GM21367 (cell line): ENCODE measurements at regions not wholly inside any gene's neighbourhood (a gene's known extent, or its start where the extent isn't known, plus 50 kb on each side); places are given as distances from the start of the nearest gene placed in this dataset.

Experiments used
- ATAC-seq: cut with Tn5 transposase; IDR thresholded peaks from one replicate; pipeline ENCODE4 v1.9.1; 2021; ENCODE audit not compliant: unreplicated experiment

DNA sequence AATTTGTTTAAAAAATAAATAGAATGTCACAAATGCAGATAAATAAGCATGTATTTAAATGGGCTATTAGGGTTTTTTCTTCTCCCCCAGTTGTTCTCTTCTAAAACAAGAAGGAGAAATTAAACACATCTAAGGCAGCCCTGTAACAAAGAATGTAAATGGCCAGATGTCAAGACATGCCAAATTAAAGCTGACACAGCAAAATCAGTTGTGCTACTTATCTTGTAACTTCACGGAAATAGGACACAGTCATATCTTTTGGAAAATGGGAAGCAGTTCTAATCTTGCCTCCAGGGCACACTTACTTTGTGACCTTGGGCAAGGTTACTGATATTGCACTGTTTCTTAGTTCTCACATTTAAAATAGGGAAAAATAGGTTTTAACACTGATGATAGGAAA, 200.1 kb upstream of the NRXN1 start:
- ATAC-seq, result no peak

DNA sequence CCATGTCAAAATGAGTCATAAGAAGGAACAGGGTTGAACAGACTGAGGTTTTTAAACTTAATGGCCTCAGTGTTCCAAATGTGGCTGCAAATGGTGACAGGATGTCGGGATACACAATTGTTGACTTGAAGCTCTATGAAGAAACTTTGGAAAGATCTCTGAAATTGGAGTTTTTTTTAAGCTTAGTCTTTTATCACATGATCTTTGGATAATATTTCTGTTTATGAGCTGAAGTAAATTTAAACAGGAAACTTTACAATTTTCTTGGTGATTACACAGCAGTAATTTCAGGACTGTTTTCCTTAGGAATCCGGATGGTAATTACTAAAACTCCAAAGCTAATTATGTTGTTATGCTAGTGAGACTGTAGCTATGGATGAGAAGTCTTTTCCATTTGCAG, 199.1 kb upstream of the NRXN1 start:
- ATAC-seq, result no peak

DNA sequence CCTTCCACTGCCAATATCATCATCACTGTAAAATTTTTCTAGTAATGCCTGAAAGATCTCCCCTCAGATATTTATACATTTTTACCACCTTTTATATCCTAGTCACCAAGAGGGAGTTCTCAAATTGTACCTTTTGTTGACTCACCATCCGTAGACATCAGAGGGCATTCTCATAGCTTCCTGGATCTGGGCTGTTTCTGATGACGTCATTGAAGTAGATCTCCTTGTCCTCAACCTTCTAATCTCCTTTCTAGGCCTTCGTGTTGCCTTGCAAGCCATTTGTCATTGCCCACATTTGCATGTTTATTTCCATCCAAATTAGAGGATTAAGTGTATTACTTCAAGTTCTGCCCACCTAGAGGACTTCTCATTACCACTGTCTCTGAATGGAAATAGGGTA, 193.4 kb upstream of the NRXN1 start:
- ATAC-seq, result no peak

DNA sequence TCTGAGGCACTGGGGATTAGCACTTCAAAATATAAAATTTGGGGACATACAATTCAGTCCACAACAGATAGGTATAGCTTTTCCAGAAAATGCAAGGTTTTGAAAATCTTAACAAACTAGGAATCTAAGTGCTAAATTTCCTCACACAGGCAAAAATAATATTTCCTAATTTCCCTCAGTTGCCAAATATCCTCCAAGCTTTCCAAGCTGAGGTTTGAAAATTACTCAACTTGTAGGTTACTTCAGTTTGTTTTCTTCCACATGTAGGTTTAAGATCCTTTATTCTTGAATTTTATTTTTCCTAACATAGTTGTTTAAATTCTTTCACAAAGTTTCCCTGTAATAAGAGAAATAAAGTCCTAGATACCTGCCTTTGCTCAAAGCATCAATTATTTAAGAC, 192.9 kb upstream of the NRXN1 start:
- ATAC-seq, result no peak

DNA sequence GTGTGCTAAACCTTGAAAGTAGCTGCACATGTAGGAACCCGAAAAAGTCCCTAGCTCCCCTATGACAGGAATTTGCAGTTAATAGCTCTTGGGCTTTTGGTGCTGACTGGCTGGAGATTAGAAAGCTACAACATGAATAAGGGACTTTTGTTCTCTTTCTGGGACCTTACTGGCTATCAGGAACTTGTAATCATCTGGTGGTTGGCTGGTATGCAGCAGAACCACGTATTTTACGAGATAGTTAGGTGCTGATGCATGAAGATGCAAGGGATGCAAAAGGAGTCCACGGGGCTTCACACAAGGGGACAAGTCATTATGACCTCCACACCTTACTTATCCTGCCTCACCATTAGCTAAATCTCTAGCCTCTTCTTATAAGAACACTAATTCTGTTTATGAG, 190.2 kb upstream of the NRXN1 start:
- ATAC-seq, result no peak

DNA sequence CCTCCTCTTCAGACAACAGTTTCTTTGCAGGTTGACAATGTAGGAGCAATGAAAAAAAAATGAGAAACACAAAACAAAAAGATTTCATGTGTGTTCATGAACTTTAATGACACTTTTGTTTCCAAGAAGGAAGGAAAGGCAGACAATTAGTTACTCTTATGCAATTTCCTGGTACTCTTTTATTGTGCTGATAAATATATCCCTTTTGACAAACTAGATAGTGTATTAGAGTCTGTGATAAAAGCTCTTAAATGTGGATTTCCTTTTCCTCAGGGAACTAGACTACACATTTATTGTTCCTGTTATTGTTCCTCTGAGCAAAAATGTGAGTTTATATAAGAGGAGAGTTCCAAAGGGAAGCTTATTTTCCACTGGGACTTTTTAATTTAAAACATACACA, 188.7 kb upstream of the NRXN1 start:
- no peak for ATAC-seq

DNA sequence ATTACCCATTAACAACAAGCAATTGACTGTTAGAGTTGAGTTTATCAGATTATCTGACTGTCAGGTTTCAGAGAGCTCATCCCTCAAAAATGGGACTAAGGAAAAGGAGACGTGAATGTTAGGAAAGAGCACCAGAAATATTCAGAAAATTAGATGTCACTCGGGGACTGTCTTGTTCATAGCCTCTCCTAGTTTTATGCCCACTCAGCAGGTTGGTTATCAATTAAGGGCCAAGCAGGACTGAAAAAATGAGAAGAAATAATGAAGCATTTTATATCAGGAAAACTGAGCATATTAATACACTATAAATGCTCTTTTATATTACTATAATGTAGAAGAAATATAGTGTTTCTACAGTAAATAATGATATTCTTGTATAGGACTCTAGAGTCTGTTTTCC, 188.1 kb upstream of the NRXN1 start:
- ATAC-seq, result no peak

DNA sequence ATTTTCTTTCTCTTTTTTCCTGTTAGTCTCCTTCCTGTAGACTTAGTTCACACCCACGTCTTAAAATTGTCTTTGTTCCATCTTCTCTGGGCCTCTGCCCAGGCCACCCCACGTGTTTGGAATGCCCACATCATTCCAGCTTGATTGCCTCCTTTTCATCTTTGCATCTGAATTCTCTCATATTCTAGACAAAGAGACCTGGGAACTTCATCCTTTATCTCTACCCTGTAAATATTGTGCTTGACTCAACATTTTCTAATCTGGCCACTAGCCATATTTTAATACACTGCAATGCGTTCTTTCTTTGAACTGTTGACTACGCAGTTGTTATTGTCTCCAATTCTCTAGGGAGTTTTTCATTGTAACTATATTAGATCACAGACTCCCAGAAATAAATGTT, 187.5 kb upstream of the NRXN1 start:
- no peak for ATAC-seq

DNA sequence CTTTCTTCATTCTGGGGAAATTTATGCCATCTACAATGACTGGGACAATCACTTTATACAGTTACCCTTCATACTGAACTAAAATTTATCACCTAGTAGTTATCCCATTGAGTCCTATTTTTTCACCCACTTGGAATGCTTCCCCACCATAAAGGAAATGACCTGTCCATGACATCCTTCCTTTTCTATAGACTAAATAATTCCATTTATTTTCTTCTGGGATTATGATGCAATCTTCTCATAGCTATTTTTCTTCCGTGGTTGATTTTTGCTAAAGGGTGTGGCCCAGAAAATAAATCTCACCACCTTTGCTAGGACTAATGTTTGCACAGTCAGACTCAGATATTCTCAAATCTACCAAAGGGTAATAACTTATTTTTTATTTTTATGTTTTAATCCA, 186.1 kb upstream of the NRXN1 start:
- ATAC-seq, result no peak

DNA sequence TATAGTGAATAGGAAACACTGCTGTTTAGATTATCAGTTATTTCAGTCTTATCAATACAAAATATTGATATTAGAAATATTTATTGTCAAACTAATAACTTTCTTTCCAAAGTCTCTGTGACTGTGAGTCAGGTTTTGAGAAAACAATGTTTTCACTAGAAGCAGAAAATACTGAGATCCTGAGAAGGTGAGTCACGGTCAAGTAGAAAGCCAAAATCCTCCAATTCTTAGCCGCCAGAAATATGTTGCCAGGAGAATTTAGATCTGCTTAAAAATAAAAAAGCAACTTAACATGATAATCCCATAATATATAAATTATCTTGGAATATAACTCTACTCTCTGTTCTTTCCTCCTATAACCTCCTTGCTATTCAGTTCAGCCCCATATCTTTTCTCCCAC, 181.9 kb upstream of the NRXN1 start:
- no peak for ATAC-seq

DNA sequence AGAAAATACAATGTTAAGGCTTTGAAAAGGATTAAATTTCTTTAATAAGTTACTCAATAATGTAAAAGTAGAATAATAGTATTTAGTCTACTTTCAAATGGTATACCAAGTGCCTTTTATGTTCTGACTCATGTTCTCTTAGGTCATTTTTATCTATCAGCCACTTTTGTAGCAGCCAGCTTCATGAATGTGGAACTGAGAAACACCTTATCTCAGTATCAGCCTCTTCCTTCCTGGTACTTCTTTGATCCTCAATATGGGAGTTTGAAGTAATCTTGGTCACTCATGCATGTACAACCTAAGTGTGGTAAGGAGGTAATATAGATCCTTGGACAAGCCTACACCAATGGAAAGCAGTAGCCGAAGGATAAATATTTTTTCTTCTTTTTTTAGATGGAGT, 180.4 kb upstream of the NRXN1 start:
- no peak for ATAC-seq

DNA sequence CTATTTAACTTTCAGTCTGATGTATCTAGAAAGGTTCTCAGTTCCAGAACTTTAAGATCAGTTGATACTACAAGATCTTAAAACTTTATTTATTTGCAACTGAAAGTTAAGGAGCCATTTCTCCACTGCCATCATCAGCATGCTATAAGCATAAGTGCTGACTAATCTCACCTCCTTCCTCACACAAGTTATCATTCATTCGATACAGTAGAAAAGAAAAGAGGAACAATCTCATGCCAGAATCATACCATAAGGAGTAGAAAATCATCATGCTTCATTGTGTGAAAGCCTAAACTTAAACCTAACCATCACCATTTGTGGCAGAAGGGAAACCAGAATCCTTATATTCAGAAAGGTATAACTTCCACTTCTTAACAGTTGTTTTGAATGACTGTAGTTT, 176.6 kb upstream of the NRXN1 start:
- ATAC-seq, result no peak

DNA sequence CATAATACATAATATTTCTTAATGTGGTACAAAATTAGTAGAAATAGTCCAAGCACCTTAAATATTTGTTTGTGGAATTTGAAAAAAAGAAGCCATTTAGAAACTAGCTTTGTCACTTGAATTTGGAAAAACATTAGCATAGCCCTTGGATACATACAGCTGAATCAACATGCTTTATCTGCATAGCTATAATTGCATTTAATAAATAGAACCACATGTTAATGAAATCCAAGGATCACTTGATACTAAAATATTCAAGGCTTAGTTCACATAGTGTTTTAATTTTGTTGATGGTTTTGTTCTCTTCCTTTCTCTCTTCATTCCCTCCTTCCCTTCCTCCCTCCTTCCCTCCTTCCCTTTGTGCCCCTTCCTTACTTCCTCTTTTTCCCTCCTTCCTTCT, 169.4 kb upstream of the NRXN1 start:
- ATAC-seq, result no peak

DNA sequence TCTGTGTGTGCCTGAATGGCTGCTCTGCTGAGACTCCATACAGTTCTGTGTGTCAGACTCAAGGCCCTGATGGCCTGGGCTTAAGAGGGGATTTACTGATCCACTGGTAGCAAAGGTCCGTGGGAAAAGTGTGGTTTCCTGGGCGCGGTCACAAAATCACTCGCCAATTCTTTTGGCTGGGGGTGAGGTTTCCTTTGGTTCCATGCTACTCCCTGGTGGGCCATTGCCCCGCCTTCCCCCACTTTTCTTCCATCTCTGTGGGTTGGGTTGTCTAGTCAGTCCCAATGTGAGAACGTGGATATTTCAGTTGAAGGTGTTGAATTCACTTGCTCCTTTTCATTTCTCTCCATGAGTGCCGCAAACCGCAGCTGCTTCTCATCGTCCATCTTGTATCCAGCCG, 162.7 kb upstream of the NRXN1 start:
- ATAC-seq, result no peak

DNA sequence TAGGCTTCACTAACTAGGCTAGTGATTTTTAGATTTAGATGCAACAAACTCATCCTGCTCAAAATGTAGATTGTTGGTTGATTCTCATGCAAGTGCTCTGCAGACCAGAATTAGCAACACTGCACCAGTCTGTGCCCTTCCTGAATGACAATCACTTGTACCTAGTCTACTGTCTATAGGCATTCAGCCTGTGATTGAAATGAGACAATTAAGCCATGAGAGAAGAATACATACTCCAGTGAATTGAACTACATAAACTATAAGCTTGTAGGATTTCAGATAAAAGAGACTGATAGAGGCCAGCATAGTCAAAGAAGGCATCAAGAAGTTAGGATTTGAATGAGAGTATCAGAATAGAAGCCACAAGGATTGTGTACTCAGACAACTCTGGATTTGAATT, 138.3 kb upstream of the NRXN1 start:
- no peak for ATAC-seq

DNA sequence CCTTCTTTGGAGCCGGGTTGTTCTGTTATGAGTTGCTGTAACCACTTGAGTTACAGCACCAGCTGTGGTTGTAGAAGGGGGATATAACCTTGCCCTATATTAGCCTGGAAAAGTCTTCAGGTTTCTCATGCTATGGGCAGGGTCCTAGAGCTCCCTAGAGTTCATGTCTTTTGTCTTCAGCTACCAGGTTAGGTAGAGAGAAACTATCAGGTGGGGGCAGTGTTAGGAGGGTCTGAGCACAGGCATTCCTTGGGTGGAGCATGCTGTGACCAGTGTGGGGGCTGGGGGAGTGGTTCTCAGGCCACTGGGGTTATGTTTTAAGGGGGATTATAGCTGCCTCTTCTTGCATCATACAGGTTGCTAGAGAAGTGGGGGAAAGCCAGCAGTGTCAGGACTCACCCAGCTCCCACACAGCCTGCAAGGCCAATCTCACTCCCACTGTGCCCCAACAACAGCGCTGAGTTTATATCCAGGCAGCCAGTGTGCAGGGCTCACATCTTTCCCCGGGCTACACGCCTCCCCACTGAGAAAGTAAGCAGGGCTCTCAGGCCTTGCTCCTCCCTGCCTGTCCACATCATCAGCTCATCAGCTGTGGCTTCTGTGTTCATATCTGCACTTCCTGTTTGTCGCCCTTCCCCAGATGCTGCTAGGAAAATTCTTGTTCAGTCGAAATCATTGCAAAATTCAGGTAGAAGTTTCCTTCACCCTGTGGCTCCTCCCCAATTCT, 133.8 kb upstream of the NRXN1 start:
- ATAC-seq, result no peak

DNA sequence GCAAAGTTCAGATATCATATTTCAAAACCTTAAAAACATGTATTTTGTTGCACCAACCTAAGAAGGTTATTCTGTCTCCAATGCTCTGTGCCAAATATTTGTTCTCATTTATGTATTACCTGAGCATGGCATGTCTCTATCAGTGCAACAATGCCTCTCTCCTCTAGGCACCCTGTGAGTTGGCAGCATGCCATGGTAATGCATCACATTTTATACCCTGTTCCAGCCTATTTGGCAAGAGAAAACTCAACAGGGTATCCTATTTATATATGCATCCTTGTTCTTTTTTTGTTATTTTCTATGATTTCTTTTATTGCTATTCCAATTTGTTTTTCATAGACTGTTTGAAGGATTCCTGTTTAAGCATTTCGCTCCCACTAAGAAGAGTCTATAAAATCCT, 126.3 kb upstream of the NRXN1 start:
- ATAC-seq, result no peak

DNA sequence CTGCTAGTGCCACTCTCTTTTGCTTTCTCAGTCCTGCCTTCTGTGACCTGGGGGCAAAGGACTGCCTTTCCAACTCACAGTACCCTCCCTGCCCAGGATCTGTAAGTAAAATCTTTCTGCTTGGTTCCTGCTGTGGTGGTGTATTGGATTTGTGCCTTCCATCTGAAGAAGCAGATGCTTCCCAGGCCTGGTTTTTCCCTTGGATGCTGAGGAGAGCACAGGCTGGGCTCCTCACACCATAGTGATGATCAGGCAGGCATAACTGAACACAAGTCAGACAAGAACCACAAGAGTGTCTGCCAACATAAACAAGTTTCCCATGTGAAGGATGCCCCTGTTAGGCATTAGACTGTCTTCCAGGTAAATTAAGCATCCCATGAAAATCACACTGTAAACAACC, 121.3 kb upstream of the NRXN1 start:
- no peak for ATAC-seq

DNA sequence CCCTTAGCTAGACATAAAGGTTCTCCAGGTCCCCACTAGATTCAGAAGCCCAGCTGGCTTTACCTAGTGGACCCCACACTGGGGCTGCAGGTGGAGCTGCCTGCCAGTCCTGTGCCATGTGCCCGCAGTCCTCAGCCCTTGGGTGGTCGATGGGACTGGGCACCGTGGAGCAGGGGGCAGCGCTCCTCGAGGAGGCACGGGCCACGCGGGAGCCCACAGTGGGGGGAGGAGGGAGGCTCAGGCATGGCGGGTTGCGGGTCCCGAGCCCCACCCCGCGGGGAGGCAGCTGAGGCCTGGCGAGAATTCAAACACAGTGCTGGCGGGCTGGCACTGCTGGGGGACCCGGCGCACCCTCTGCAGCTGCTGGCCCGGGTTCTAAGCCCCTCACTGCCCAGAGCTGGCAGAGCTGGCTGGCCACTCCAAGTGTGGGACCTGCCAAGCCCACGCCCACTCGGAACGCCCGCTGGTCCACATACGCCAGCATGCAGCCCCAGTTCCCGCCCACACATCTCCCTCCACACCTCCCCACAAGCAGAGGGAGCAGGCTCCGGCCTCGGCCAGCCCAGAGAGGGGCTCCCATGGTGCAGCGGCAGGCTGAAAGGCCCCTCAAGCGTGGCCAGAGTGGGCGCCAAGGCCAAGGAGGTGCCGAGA, 119.7 kb upstream of the NRXN1 start:
- no peak for ATAC-seq

DNA sequence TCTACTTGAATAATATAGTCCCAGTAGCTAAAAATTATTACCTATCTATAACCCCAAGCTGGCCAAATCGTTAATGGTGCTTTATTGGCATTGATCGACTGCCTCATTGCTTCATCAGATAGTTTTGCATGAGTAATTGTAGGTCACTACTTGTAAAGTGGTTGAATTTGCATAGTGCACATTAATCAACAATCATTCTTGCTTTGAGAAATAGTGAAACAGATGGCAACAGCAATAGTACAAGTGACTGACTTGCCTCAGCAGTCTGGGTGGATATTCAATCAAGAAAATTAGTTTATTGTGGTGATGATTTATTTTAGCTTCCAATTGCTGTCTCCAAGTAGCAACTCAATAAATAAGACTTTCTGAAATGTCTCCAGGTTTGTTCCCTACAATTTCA, 117.8 kb upstream of the NRXN1 start:
- ATAC-seq, result no peak

DNA sequence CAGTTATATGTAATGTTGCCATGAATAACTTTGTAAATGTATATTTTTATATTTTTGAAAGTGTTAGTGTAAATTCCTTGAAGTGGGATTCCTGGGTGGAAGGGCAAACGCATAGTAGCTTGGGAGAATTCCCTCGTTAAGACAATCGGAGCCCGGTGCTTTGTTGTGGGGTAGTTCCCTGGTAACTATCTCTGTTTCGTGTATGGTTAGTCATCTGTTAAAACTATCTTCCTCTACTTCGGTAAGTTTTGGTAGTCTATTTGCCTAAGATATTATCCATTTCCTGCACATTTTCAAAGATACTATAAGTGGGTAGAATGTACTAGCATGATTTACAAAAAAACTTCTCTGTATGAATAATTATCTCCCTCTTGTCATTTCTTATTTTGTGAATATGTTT, 113.8 kb upstream of the NRXN1 start:
- no peak for ATAC-seq

DNA sequence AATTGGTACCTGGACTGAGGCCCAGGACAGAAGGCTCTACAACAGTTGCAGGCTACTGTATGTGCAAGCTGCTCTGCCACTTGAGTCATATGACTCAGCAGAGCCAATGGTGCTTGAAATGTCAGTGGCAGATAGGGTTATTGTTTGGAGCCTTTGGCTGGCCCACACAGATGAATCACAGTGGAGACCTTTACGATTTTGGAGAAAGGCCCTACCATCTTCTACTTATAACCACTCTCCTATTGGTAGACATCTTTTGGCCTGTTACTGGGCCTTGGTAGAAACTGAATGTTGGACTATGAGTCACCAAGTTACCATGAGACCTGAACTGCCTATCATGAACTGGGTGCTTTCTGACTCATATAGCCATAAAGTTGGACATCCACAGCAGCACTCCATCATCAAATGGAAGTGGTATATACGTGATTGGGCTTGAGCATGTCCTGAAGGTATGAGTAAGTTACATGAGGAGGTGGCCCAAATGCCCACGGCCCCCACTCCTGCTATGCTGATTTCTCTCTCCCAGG, 88.9 kb upstream of the NRXN1 start:
- no peak for ATAC-seq

DNA sequence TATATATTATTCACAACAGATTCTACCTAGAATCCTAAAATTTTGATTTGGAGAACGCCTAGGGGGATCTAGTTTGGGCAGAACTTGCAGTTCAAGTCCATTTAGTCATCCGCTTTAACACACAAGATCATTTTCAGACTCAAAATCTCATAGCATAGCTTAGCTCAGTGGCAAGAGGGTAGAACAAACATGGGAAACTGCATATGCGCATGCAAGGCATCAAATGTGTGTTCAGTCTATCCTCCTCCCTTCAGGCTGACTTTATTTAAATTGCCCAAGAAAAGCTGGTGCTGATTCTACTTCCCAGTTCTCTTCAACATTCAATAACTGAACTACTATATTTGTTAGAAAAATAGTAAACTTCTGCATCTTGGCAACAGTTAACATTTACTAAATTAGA, 79.6 kb upstream of the NRXN1 start:
- no peak for ATAC-seq
